Hematopoietic multipotent progenitor cell treated with erythropoietin and hydrocortisone succinate and interleukin-3 and kit ligand, for 4 days (in vitro differentiated cells): ENCODE measurements at regions not wholly inside any gene's neighbourhood (a gene's known extent, or its start where the extent isn't known, plus 50 kb on each side); places are given as distances from the start of the nearest gene placed in this dataset.
"Not testable (repeated sequence)": the region's sequence is repeated elsewhere in the genome, so short reads cannot be mapped to it uniquely, and the experiment has no call there.

ENCODE experiments used
- DNase-seq: peaks from one replicate; pipeline ENCODE4 v3.0.0-alpha.2; 2015

DNA sequence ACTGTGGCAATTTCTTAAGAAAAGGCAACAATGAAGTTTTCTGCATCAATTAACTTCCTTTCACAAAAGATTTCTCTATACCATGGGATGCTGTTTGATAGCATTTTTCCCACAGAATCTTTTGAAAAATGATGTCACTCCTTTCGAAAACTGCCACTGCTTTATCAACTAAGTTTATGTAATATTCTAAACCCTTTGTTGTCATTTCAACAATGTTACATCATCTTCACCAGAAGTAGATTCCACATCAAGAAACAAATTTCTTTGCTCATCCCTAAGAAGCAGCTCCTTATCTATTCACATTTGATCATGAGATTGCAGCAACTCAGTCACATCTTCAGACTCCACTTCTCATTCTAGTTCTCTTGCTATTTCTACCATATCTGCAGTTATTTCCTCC, 116.1 kb upstream of the KCND3 start:
- DNase-seq: no peak

DNA sequence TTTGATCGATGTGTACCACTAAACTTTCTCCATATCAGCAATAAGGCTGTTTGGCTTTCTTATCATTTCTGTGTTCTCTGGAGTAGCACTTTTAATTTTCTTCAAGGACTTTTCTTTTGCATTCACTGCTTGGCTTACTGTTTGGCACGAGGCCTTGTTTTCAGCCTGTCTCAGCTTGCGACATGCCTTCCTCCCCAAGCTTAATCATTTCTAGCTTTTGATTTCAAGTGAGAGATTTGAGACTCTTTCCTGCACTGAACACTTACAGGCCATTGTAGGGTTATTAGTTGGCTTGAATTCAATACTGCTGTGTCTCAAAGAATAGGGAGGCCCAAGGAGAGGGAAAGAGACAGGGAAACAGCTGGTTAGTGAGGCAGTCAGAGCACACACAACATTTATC, 120.6 kb upstream of the KCND3 start:
- DNase-seq: no peak

DNA sequence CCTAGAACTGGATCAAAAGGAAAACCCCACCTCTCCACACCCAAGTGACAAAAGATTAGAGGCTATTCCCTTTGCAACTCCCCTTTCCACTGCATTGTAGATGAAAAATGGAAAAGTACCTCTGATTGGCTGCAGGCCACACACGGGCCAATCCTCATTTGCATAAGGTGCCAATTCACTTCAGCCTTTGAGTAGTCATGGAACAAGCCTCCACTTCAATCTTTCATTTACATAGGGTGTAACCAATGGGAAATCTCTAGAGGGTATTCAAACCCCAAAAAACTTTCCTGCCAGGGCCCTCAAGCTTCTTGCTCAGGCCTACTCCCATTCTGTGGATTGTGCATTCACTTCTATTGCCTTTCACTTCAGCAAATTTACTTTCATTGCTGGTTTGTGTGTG, 122.3 kb upstream of the KCND3 start:
- no peak for DNase-seq

DNA sequence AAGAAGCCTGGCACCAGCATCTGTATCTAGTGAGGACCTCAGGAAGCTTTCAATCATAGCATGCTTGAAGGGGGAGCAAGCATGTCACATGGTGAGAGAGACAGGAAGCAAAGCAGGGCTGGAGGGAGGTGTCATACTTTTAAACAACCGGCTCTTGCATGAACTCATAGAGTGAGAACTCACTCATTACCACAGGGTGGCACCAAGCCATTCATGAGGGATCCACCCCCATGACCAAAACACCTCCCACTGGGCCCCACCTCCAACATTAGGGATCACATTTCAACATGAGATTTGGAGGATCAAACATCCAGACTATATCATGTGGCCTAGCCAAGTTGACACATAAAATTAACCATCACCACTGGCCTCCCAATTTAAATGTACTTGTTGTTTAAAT, 125.1 kb upstream of the KCND3 start:
- no peak for DNase-seq

DNA sequence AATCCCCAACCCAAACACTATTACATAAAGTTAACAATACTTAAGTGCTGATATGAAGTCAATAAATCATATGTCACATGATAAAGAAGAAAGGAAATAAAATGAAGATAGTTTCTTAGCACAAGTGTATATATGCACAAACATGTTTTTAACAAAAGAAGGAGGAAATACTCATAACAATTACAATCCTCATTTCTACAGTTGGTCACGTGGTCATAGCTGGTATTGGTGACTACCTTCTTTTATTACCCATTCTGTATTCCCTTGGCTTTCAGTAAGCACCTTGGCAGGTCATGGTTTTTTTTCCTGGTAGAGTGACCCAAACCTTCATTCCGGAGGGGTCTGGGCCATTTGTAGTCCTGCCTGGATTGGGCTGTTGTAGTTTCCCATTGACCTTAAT, 137.1 kb upstream of the KCND3 start:
- DNase-seq: no peak

DNA sequence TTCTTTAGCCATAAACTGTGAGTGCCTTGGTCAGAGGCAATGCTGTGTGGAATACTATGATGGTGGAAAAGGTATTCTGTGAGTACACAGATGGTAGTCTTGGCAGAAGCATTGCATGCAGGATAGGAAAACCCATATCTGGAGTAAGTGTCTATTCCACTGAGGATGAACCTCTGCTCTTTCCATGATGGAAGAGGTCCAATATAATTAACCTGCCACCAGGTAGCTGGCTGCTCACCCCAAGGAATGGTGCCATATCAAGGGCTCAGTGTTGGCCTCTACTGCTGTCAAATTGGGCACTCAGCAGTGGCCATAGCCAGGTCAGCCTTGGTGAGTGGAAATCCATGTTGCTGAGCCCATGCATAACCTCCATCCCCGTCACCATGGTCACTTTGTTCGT, 138.1 kb upstream of the KCND3 start:
- DNase-seq: not testable (repeated sequence)

DNA sequence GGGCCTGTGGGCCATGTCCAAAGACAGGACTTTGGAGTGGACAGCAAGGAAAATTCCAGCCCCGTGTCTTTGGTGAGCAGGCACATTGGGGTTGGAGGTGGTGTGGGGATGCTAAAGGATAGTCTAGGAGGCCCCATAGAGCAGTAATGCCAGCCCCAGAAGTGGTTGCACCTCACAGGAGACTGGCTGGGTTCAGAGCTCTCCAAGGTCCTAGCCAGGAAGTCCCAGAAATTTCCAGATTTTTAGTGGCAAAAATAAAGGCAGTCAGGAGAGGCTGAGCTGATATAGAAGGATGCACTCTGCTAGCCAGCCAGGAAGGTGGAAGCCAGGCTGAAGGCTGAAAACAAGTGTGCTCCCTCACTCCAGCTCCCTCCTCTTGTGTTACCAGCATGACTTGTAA, 144.0 kb upstream of the KCND3 start:
- DNase-seq: no peak

DNA sequence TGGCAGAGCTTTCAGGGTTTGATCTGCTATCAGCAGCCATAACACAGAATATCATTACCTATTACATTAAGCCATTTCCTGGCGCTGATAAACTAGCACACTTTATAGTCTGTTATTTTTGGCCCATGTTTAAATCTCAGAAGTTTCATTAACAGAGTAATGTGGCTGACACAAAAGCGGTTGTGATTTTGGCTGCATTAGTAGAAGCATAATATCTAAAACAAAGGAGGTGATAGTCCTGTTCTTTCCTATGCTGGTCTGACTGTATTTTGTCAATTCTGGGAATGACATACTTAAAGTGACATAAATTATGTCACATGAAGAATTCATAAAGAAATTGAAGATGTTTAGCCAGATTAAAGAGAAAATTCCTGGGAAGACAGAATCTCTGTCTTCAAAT, 151.3 kb upstream of the KCND3 start:
- DNase-seq: no peak

DNA sequence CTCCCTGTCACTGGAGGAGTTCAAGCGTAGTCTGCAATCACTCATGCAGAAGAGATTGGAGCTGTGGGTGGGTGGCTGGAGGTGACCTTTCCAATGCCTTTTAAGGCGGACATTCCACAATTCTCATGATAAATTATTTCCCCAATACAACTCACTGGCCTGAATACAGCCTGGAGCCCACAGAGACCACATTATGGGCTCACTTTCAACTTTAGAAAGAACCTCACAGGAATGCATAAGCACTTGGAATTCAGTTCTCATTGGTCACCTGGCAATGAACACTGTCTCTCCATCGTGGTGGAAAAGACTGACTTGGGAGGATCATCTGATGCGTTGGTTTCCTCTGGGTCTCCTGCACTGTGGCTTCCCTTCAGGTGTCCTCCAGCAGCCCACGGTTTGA, 151.8 kb upstream of the KCND3 start:
- DNase-seq: no peak

DNA sequence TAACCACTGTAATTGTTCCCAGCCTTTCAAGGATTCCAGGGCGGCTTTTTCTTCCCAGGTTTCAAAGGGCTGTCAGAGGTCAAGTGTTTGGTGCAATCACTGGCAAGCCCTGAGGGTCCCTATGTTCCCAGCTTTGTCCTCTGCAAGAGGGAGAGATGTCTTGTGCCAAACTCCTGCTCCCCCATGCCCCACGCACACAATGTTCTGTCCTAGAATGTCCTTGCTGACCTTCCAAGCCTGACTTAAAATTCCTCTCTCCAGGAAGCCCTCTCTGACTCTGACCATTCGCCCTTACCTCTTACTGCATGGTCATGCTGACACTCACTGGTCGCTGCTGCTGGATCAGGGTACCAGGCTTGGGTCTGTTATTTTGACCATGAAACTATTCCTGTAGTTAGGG, 152.5 kb upstream of the KCND3 start:
- no peak for DNase-seq

DNA sequence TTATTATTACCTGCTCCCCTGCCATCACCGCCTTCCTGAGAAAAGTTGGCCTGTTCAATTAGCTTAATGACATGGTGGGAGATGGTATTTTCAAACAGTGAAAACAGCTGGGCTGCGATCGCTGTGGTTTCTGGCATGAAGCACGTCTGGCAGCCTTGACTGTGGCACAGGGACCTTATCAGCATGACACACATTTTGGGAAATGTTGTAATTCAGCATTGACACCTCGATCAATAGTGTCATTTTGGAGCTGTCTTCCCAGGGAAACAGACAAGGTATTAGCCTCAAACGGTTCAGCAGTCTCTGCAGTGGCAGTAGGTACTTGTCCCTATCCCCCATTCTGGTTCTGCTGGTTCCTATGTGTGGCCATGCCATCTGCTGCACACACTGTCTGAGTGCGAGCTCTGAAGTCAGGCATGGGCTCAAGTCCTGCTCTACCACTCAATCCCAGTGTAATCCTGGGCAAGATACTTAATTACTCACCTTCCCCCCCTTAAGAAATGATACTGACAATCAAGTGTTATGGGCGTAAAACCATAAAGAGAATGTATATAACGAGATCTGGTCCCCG, 154.5 kb upstream of the KCND3 start:
- peak; percentile 3 for DNase-seq

DNA sequence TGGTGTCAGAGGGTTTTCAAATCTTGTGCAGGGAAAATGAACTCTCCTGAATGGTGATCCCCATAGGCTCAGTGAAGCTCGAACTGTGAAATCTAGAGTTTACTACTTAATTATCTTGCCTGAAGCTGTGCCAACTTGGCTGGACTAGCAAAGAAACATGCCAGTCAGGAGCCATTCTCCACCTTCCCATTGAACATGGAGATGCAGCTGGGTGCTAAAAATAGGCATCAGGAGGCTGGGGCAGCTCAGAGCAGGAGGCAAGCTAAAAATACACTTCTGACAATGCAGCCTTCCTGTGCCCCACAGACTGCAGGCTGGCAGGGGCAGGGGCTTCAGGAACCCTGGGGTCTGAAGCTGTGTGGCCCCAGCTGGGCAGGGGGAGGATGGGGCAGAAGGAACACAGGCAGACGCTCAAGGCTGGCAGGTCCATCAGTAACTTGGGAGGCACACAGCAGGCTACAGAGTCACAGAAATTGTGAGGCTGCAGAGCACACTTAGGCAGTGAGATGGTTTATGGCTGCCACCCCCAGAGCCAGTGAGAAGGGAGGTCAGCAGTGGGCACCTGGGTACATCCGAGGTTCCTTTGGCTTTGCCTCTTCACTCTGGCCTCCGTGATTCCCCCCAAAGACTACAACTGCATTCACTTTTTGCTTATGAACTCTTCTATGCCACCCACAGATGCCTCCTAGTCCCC, 155.4 kb upstream of the KCND3 start:
- DNase-seq: no peak

DNA sequence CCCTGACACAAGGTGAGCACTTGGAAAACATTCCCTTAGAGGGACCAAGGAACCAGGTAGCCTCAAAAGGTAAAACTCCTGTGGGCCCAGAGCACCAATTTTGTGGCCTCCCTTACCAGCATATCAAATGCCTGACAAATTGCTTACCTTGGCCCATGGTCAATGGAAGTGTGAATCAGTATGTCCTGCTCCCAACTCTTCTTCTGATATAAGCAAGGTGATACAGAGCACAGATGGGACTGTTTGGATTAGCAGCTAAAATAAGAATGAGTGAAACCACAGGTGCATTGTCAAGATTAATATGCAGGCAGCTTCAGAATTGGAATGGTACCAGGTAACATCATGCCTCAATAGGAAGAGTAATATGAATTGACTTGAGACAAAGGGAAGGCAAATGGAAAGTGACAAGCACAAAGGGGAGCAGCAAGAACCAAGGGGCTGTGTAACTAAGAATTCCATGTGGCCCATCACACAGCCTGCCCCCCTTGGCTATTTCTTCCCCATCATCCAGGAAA, 156.8 kb upstream of the KCND3 start:
- DNase-seq: no peak

DNA sequence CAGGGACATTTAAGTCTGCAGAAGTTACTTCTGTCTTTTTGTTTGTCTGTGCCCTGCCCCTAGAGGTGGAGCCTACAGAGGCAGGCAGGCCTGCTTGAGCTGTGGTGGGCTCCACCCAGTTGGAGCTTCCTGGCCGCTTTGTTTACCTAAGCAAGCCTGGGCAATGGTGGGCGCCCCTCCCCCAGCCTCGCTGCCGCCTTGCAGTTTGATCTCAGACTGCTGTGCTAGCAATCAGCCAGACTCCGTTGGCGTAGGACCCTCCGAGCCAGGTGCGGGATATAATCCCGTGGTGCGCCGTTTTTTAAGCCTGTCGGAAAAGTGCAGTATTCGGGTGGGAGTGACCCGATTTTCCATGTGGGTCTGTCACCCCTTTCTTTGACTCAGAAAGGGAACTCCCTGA, 170.7 kb upstream of the KCND3 start:
- DNase-seq: not testable (repeated sequence)

DNA sequence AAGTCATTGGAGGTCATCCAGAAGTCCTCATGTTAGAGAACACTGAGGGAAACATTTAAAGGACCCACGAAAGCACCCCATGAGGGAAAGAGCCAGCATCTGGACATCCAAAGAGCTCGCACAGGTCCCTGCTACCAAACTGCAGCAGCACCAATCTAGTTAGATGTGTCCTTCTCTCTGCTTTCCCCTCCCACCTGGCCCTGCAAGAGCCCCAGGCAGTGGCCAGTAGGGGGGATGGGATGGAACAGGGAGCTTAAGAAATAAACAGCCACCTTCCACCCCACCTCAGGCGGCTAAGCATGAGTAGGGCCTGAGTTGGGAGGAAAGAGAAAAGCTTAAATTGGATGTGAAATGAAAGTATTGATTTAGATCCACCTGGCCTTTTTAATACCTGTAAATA, 175.9 kb upstream of the KCND3 start:
- no peak for DNase-seq

DNA sequence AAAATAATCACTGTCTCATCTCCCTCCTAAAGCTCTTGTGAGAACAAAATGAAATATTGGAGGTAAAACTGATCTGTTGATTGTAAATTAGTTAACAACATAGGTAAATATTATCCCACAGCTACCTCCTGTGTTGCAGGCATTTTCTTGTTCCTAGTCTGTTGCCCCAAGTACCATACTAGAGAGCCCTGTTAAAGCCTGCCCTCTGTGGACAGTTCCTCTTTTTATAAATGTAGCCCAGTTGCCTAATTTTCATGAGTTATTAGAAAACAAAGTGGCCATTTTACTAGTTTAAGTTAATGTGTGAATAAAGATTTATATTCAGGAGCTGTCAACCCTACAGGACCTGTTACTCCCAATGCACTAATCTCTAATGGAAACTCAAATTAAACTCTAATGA, 180.0 kb upstream of the KCND3 start:
- DNase-seq: no peak

DNA sequence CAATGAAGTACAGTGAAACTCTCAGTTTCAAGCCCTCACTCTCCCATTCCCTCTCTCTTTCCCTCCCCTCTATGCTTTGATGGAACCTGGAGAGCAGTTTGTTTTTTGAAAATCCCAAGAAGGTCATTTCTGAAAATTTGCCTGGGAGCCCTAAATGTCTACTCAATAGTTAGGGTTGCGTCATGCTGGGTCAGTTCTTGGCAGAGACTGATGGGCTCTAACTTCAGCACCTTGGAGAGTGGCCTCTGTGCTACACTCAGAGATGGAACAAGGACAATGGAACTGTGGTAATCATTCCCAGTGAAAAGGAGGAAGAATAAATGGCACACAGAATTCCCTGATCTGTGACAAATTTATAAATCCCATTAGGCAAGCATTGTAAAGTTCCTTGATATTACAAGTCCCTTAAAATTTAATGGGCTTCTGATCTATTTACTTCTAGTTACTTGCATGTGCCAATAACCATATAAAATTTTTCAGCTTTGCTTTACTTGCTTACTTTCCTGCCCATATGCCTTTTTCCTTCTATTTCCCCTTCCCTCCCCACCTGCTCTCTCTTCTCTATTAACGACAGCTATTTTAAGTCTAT, 182.9 kb upstream of the KCND3 start:
- peak; percentile 68 for DNase-seq

DNA sequence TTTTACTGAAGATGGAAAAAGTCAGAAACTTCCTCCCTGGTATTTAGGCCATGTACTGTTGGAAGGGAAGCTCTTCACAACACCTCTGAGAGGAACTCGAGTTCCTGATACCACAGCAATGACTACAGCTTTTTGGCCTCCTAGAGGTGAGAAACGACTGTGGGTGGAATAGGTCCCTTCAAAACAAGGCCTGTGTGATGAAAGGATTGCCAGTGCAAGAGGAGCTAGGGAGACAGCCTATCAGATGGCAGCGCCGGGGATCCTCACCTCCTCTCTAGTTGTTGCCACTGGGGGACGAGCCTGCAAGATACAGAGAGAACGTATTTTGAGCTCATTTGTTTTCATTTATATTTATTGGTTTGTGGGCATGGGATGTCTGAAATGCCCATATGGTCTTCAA, 187.8 kb upstream of the KCND3 start:
- no peak for DNase-seq

DNA sequence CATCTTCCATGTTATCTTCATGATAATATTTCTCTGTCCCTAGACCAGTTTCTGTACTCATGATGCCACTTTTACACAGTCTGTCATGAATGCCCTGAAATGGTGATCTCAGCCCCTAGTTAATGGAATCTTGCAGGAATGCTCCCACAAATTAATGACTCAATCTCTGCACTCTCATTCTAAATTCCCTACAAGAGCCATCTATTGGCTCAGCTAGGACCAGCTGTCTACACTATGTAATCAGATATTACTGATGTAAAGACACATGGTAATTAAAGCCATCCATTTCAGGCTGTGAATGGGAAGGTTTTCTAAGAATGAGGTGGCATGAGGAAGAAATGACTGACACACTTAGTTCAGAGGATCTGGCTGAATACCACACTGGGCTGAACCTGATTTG, 199.1 kb upstream of the KCND3 start:
- no peak for DNase-seq

DNA sequence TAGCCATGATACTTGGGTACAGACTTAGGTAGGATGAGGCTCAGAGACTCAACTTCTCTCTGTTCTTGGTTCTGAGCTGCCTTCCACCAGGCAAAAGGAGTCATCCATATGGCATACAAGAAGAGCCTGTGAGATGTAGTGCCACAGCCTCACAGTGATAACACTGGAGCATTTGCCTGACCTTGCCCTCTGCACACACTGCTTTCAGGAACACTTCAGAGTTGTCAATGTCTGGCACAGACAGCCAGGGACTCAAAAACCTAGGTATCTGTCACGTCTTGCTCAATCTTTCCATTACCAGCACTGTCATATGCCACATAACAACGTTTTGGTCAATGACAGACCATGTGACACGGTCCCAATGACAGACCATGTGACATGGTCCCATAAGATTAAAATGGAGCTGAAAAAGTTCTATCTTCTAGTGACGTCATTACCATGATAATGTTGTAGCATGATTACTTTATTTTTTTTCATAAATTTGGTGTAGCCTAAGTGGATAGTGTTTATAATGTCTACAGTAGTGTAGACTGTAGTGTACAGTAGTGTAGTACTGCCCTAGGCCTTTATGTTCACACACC, 199.9 kb upstream of the CTTNBP2NL start:
- no peak for DNase-seq

DNA sequence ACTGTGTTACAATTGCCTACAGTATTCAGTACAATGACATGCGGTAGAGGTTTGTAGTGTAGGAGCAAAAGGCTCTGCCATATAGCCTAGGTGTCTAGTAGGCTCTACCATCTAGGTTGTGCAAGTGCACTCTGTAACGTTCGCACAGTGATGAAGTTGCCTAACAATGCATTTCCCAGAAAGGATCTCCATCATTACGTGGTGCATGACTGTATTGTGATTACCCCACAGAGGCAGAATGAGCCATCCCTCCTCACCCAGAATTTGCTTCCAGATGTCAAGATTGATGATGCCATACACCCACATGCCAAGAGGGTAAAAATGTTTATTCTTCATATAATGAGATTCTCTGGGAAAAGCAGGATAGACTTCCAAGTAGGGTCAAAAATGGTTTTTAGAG, 199.3 kb upstream of the CTTNBP2NL start:
- no peak for DNase-seq

DNA sequence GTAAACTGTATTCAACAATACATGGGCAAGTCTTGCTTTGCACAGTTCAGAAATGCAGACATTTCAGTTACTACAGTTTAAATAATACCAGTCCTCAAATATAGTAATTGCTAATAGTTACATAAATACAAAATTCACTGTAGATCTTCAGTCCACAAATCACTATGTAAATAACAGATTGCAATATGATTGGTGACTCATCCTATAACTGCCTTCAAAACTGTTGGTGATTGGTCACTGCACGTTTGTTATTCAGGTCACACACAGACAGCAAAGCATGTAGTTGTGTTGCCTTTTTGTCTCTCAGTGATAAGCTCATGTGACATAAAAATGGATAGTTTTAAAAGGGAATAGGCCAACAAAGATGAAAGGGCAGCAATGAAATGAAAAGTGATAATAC, 186.5 kb upstream of the CTTNBP2NL start:
- DNase-seq: no peak

DNA sequence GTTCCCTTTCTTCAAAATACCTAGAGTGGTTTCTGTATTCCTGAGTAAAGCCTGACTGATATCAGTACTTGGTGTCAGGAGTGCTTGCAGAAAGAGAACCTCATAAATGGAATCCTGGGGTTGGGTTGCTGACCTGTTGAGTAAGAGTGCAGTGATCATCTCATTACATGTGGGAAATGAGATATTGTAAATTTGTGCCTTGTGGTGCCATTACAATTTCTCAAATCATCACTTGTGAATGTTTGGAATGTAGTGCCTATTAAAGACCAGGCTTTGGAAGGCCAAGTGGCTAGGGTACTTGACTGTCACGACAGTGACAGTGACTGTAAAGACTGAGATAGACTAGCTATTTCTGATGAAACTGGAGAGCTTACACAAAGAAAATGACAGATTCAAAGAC, 176.7 kb upstream of the CTTNBP2NL start:
- no peak for DNase-seq

DNA sequence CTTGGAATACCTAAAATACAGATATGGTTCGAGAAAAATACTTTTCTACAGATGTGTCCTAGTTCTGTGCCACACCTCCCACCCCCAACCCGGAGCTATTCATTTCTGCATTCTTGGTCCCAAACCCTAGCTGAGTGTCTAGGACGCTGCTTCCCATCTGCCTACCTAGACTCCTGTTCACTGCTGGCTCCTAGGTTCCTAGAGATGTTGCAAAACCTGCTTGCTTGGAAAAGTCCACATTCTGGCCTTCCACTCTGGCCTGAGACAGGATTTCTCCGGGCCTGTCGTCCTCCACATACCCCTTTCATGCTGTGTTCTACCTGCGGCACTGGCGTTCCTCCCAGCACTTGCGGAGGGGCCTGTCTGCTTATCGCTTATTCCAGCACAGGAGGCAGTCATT, 165.8 kb upstream of the CTTNBP2NL start:
- no peak for DNase-seq
